ENCODE measurements at regions not wholly inside any gene's neighbourhood (a gene's known extent, or its start where the extent isn't known, plus 50 kb on each side); places are given as distances from the start of the nearest gene placed in this dataset.

- H3K27ac ChIP-seq (ENCODE audit: low read length) = no peak overlapping the region
- no peak for ATAC-seq
- Mint-ChIP-seq H3K36me3 (no peaks in the 10 kb centered on the region), H3K4me3 (no peak overlapping the region), H3K4me1 (no peaks in the 10 kb centered on the region), H3K27ac (no peak overlapping the region), H3K27me3 (ENCODE audit: low read depth in 2 of 2) (no peaks in the 10 kb centered on the region), H3K9me3 (peaks cover 4% of the 10 kb centered on the region in 2 donors)
- intact Hi-C loops (cut with micrococcal nuclease) = no loop called here
- H3K4me1 ChIP-seq (ENCODE audit: control insufficient read depth, insufficient read depth, low read length) = no peaks in the 10 kb centered on the region
- WGBS (ENCODE audit: insufficient coverage) = no CpG with 5 or more reads among the region's 1 CpG
- H3K36me3 ChIP-seq (ENCODE audit: control insufficient read depth, insufficient read depth, low read length) = no peaks in the 10 kb centered on the region
- H3K27me3 ChIP-seq (ENCODE audit: control insufficient read depth, insufficient read depth, low read length) = no peaks in the 10 kb centered on the region
- H3K9me3 ChIP-seq (ENCODE audit: control insufficient read depth, insufficient read depth, low read length) = peaks cover 3% of the 10 kb centered on the region
- TF ChIP-seq CTCF (IDR thresholded peaks at IDR 0.05) = no peak
- no peak for DNase-seq
- H3K4me3 ChIP-seq (ENCODE audit: low read length) = no peak overlapping the region
Observed at GRCh38 chr2:164234074-164234473, 387.2 kb downstream of the GRB14 start.

DNA sequence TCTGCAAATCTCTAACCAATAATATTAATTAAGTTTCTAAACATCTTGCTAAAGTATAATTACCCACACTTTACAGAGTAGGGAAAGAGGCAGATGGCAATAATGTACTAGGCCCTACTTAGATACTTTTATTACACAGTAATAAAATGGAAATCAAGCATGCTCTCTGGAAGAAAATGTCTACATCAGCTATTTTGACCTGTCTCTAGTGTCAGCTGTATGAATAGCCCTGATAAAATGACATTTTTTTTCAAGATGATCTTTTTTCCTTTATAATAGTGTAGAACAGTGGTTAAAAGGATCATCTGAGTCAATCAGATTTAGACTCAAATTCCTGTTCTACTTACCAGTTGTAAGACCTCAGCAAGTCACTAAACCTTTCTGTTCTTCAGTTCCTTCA is 397.3 kb downstream of the GRB14 start:
- ATAC-seq = no peak
- H3K9me3 Mint-ChIP-seq = peaks cover 6 to 14% of the 10 kb centered on the region in 2 donors

GRCh38 chr2:164221473-164221872 is 399.8 kb downstream of the GRB14 start:
- Mint-ChIP-seq H3K36me3 (no peaks in the 10 kb centered on the region), H3K9me3 (peaks cover 5 to 13% of the 10 kb centered on the region in 2 donors), H3K27ac (no peak overlapping the region), H3K4me1 (no peaks in the 10 kb centered on the region), H3K27me3 (ENCODE audit: low read depth in 2 of 2) (no peaks in the 10 kb centered on the region), H3K4me3 (no peak overlapping the region)
- H3K4me1 ChIP-seq (ENCODE audit: control insufficient read depth, insufficient read depth, low read length) = no peaks in the 10 kb centered on the region
- no peaks in the 10 kb centered on the region for H3K36me3 ChIP-seq (ENCODE audit: control insufficient read depth, insufficient read depth, low read length)
- no peaks in the 10 kb centered on the region for H3K27me3 ChIP-seq (ENCODE audit: control insufficient read depth, insufficient read depth, low read length)
- ATAC-seq = no peak
- DNase-seq = no peak
- H3K9me3 ChIP-seq (ENCODE audit: control insufficient read depth, insufficient read depth, low read length) = no peaks in the 10 kb centered on the region
- TF ChIP-seq CTCF (IDR thresholded peaks at IDR 0.05) = no peak
- no peak overlapping the region for H3K27ac ChIP-seq (ENCODE audit: low read length)
- WGBS (ENCODE audit: insufficient coverage) = 67% methylated on average over 1 of the region's 2 CpGs
- intact Hi-C loops (cut with micrococcal nuclease) = no loop called here
- no peak overlapping the region for H3K4me3 ChIP-seq (ENCODE audit: low read length)

More for the DNA sequence above, 397.3 kb downstream of the GRB14 start:
- H3K36me3 ChIP-seq (ENCODE audit: control insufficient read depth, insufficient read depth, low read length) = no peaks in the 10 kb centered on the region
- H3K4me3 ChIP-seq (ENCODE audit: low read length) = no peak overlapping the region
- no peaks in the 10 kb centered on the region for H3K4me1 Mint-ChIP-seq
- H3K4me3 Mint-ChIP-seq = no peak overlapping the region
- intact Hi-C loops (cut with micrococcal nuclease) = no loop called here
- DNase-seq = no peak
- no peak for TF ChIP-seq CTCF (IDR thresholded peaks at IDR 0.05)
- no peaks in the 10 kb centered on the region for H3K9me3 ChIP-seq (ENCODE audit: control insufficient read depth, insufficient read depth, low read length)
- H3K27me3 ChIP-seq (ENCODE audit: control insufficient read depth, insufficient read depth, low read length) = no peaks in the 10 kb centered on the region
- H3K27ac Mint-ChIP-seq = no peak overlapping the region
- no peaks in the 10 kb centered on the region for H3K36me3 Mint-ChIP-seq
- H3K27me3 Mint-ChIP-seq (ENCODE audit: low read depth in 2 of 2) = no peaks in the 10 kb centered on the region
- H3K27ac ChIP-seq (ENCODE audit: low read length) = no peak overlapping the region
- H3K4me1 ChIP-seq (ENCODE audit: control insufficient read depth, insufficient read depth, low read length) = no peaks in the 10 kb centered on the region

DNA sequence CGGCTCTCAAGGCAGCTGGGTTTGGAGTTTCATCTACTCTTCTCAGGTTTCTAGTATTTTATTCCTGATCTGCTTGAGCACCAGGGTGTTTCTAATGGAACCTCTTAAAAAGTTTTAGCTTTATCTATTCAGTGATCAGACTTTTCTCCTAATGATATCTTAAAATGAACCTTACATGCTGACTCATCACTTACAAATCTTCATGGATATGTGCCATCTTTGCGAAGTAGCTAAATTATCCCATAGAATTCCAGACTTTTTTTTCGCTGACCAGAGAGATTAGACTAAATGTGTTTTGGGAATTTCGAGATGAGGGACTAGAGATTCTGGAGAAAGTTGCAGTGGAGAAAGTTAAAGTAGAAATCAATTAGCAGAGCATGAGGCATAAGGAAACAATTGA is 401.0 kb downstream of the GRB14 start:
- Mint-ChIP-seq H3K27ac (no peak overlapping the region), H3K27me3 (ENCODE audit: low read depth in 2 of 2) (no peaks in the 10 kb centered on the region), H3K36me3 (no peaks in the 10 kb centered on the region), H3K4me3 (no peak overlapping the region), H3K9me3 (peaks cover 3 to 11% of the 10 kb centered on the region in 2 donors), H3K4me1 (no peaks in the 10 kb centered on the region)
- Histone ChIP-seq H3K36me3 (ENCODE audit: control insufficient read depth, insufficient read depth, low read length) (no peaks in the 10 kb centered on the region), H3K9me3 (ENCODE audit: control insufficient read depth, insufficient read depth, low read length) (no peaks in the 10 kb centered on the region), H3K27me3 (ENCODE audit: control insufficient read depth, insufficient read depth, low read length) (no peaks in the 10 kb centered on the region), H3K4me3 (ENCODE audit: low read length) (no peak overlapping the region), H3K27ac (ENCODE audit: low read length) (no peak overlapping the region), H3K4me1 (ENCODE audit: control insufficient read depth, insufficient read depth, low read length) (no peaks in the 10 kb centered on the region)
- no peak for DNase-seq
- no peak for TF ChIP-seq CTCF (IDR thresholded peaks at IDR 0.05)
- intact Hi-C loops (cut with micrococcal nuclease) = no loop called here
- ATAC-seq = no peak
- WGBS (ENCODE audit: insufficient coverage) = 79% methylated on average over 4 of the region's 4 CpGs
